K562 (cell line): ENCODE measurements at regions not wholly inside any gene's neighbourhood (a gene's known extent, or its start where the extent isn't known, plus 50 kb on each side); places are given as distances from the start of the nearest gene placed in this dataset.

Experiments used
- TF ChIP-seq, protein P1 (sequence below), 2 experiments: fragments of 450-650 bp; IDR thresholded peaks; 2 replicates each; pipeline ENCODE4 v1.6.1; 2016; ENCODE audit warnings: mild to moderate bottlenecking in 2 of 2, borderline replicate concordance in 1 of 2, low read depth in 1 of 2, moderate library complexity in 1 of 2
- TF ChIP-seq, protein P2 (sequence below): fragments of 250-450 bp; sonication (Bioruptor Pico); IDR thresholded peaks from 2 replicates; pipeline ENCODE4 v1.5.0; 2021; ENCODE audit warnings: mild to moderate bottlenecking, moderate library complexity

DNA sequence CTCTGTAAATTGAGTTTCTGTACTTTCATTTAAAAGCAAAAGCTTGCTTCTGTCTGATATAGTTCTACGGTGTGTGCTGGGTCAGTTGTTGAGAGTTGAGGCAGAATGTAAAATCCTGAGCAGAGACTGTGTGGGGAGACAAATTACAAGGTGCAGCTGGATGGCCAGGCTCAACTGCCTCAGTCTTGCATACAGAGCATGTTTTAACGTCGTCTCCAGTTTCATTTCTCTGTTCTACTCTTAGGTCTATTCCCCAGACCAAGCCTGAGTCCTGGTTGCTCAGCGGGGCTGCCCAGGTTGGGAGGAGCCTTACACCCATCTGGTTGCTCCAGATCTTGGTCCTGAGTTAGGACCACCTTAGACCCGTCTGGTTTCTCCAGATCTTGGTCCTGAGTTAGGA, 54.4 kb upstream of the MEDAG start (continued):
- TF ChIP-seq, protein P1, sequence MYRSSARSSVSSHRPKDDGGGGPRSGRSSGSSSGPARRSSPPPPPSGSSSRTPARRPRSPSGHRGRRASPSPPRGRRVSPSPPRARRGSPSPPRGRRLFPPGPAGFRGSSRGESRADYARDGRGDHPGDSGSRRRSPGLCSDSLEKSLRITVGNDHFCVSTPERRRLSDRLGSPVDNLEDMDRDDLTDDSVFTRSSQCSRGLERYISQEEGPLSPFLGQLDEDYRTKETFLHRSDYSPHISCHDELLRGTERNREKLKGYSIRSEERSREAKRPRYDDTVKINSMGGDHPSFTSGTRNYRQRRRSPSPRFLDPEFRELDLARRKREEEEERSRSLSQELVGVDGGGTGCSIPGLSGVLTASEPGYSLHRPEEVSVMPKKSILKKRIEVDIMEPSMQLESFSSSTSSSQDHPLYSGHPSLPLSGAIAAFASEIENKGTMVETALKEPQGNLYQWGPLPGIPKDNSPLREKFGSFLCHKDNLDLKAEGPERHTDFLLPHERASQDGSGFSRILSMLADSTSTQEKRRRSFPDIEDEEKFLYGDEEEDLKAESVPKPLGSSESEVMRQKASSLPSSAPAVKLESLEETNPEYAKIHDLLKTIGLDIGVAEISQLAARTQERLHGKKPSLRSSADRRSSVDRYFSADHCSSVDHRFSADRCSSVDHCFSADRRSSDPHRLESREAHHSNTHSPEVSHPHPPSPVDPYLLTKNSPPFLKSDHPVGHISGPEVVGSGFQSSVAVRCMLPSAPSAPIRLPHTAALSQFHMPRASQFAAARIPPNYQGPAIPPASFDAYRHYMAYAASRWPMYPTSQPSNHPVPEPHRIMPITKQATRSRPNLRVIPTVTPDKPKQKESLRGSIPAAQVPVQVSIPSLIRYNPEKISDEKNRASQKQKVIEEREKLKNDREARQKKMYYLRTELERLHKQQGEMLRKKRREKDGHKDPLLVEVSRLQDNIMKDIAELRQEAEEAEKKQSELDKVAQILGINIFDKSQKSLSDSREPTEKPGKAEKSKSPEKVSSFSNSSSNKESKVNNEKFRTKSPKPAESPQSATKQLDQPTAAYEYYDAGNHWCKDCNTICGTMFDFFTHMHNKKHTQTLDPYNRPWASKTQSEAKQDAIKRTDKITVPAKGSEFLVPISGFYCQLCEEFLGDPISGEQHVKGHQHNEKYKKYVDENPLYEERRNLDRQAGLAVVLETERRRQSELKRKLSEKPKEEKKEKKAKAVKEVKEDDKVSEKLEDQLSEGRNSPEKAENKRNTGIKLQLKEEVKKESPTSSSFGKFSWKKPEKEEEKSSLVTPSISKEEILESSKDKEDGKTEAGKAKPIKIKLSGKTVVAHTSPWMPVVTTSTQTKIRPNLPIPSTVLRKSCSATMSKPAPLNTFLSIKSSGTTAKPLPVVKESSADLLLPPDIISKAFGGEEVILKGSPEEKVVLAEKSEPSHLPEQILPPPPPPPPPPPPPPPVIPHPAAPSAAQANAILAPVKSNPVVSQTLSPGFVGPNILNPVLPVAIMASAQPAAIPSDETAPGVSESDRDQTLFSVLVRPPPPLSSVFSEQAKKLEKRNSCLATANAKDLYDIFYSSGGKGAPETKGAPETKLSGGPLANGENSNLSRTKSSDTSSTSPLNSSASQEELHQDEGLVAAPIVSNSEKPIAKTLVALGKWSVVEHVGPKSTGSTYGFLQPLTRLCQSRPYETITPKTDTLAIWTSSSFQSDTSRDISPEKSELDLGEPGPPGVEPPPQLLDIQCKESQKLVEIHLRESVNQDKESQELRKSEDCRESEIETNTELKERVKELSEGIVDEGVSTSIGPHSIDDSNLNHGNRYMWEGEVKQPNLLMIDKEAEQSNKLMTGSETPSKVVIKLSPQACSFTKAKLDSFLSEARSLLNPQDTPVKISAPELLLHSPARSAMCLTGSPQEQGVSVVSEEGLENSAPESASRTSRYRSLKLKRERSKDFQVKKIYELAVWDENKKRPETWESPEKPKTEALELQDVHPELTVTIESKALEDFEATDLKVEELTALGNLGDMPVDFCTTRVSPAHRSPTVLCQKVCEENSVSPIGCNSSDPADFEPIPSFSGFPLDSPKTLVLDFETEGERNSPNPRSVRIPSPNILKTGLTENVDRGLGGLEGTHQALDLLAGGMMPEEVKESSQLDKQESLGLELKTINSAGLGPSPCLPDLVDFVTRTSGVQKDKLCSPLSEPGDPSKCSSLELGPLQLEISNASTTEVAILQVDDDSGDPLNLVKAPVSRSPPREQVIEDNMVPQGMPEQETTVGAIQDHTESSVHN (IDR thresholded peaks at IDR 0.05; ENCODE audit: borderline replicate concordance in 1 of 2, low read depth in 1 of 2), result no peak
- TF ChIP-seq, protein P2, sequence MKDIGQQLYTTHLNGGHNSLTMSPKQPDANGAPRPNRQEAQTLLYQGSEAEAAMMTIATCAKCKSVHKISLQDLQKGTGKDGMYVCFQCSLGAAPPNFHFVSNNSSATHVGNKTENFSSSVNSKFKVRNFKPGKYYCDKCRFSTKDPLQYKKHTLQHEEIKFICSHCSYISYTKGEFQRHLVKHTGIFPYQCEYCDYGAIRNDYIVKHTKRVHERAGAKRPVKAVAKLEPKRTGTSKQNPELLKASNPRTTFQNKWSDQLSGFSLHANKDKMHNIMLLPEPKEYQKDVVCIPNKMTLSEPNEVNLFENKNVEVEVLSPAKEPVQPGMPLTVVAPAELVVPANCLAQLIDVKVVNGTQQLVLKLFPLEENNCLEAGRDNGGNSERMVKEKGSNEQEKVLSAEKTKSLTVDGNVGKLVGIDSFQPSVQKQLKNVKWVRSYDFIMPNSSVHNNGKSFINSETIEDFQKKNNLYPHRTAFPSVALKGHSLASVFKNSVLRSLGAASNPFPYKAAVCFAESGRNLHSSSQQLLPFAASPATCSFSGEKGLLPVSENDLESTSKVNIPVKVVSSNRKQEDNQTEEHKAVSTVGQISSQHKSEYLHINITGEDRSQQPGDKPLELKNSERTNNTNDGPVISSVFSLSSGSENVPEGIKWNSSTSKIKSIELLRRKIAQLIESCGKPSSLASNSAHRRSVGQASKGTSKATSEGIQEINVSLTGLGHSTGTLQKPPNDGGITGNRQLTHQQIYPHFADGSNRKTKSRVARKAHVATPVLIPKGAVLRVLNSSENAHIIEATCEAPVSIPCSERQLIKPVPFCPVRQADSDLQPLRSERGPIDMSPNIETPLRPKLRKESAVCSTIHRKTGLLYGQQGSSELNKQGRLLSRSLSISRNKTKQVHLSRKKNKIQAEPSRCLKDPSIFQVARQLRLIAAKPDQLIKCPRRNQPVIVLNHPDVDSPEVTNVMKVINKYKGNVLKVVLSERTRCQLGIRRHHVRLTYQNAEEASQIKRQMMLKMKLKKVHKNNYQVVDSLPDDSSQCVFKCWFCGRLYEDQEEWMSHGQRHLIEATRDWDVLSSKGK (CRISPR knock-in tag), result no peak
- TF ChIP-seq, all 486 proteins: peak for 0
